GM18511 (cell line): ENCODE measurements at regions not wholly inside any gene's neighbourhood (a gene's known extent, or its start where the extent isn't known, plus 50 kb on each side); places are given as distances from the start of the nearest gene placed in this dataset.
"Not testable (repeated sequence)": the region's sequence is repeated elsewhere in the genome, so short reads cannot be mapped to it uniquely, and the experiment has no call there.

ENCODE experiments used
- ATAC-seq: cut with Tn5 transposase; IDR thresholded peaks from one replicate; pipeline ENCODE4 v1.9.1; 2021; ENCODE audit warnings: mild to moderate bottlenecking, moderate library complexity; ENCODE audit not compliant: unreplicated experiment

DNA sequence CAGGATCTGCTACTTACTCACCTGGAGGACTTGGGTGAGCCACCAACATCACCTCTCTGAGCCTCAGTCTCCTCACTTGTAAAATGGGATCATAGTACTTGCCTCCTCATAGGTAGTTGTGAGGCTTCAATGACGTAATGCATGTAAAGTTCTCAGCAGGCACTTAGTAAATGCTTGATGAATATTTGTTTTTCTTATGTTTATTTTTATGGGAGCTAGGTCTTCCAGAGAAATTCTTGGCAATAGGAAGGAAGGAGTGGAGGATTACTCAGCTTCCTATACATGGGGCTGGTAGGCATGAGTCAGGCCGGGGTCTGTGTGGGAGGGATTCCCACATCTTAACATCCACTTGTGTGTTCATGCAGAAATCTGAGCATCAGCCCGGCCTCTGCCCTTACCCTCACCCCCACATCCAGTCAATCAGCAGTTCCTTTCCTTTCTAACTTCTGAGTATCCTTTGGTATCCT, 95.4 kb upstream of the USP24 start:
- no peak for ATAC-seq

DNA sequence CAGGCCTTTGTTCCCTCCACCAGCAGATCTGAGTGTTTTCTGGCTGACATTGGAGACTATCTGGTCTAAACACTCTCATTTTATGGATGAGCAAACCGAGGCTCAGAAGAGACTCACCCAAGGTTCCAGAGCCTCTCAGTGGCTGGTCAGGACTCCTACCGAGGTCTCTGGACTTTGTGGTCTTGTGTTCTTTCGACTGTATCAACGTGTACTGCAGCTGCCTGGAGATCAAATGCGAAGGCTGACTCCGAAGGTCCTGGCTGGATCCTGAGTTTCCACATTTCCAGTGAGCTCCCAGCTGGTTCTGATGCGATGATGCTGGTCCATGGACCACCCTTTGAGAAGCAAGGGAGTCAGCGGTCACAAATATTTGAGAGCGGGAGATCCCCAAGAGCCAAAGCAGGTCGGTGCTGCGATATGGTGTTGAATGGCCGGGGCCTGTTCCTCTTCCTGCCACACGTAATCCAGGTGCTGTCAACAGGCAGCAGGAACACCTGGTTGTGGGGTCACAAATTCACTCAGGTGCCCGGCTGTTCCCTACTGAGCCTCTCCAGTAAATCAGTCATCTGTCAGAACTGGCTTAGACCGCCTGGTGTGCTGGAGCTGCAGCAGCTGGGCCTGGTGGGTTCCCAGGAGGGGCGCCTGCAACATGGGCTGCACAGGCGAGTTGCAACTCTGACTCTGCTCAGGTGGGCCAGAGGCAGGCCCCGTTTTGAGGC, 94.8 kb upstream of the USP24 start:
- ATAC-seq: no peak

DNA sequence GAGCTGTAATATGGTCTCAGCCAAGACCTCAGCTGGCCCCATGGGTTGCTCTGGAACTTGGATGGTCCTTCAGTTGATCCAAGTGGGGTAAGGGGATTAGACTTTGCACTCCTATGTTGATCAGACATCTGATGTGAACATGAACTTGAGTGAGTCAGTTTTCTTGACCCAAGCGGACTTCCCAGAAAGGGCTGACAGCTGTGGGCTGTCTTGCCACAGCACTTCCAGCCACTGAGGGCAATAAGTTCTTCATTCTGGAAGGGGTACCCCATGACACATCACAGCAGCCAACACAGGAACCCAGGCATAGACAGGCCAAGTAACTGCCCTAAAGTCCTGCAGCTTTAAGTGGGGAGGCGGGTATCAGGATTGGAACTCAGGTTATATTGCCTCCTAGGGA, 93.9 kb upstream of the USP24 start:
- ATAC-seq: no peak

DNA sequence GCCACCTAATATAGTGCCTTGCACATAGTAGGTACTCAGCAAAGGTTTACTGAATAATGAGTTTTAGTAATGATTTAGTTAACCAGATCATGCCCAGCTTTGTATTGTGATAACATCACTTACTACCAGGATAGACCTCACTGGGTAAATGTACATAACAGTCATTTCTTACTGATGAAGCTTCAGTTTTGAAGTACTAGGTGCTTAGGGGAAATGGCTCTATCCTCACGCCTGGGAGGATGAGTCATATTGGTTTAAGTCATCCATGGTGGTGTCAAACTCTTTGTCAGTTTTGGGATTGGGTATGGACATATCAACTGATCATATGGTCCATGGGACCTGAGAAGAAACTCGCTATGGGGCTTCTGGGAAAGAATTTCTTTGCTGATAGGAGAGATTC, 90.6 kb upstream of the USP24 start:
- ATAC-seq: no peak

DNA sequence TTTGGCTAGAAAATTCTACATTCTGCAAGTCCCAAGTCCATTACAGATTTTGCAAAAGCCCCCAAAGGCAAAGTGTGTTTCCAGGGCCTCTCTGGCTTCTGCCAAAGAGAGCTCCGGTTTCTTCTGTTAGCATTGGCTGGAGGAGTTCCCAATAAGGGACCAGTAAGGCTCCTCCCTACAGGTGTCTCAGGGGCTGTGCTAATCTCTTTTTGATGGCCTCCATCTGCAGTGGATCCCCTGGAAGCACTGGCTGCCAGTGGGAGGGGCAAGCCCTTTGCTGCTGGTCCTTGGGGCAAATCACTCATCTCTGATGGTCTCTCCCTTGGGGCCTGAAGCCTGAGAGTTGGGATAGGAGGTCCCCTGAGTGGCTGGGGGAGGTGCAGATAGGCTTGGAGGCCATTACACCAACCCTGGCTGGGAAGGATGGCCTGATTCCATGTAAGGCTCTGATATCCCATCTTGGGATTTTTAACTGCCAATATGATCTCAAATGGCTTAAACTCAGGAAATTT, 89.1 kb upstream of the USP24 start:
- no peak for ATAC-seq

DNA sequence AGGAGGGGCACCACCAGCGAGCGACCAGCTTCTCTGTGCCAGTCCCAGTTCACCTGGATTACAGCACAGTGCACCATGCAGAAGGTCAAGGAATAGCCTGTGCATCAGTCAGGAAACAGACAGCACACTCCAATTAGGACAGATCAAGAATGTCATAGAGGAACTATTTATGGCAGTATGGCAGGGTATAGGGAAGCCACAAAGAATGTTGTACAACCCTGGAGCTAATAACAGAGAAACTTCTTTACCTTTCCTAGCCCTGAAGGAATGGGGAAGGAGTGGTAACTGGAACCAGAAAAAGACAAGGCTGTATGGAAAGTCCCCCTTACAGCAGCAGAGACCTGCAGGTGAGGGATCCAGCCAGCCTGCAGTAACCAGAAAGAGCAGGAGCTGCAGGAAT, 87.8 kb upstream of the USP24 start:
- ATAC-seq: no peak

DNA sequence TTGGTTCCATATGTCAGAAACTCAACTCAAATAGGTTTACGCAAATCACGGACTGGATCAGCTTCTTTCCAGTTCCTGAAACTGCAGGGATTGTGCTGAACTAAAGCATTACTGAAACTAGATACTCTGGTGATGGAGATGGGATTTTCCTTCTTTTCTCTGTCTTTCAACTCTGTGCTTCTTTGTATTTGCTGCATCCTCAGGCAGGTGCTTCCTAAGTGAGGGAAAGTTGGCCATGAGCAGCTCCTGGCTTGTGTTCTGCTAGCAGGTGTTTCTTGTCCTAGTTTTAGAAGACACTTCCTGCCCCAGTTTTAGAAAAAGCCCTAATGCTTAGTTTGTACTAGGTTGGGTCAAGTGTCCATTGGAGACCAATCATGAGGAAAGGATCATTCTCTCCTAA, 86.7 kb upstream of the USP24 start:
- no peak for ATAC-seq

DNA sequence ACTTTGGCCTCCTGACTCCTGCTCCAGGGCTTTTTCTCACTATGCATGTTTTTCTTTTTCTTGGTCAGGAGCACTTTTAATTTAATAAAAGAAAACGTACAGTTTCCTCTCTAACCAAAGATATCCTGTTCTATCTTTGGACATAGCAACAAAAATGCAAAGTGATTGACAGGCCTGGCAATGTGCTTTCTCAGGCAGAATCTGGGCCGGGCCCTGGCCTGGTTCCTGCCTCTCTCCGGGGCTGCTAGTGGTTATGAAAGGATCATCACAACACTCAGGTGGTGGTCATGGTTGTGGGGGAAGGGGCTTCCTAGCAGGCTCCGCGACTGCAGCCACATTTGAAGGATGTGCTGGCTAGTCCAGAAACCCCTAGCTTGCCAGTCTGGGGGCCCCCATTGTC, 85.8 kb upstream of the USP24 start:
- no peak for ATAC-seq

DNA sequence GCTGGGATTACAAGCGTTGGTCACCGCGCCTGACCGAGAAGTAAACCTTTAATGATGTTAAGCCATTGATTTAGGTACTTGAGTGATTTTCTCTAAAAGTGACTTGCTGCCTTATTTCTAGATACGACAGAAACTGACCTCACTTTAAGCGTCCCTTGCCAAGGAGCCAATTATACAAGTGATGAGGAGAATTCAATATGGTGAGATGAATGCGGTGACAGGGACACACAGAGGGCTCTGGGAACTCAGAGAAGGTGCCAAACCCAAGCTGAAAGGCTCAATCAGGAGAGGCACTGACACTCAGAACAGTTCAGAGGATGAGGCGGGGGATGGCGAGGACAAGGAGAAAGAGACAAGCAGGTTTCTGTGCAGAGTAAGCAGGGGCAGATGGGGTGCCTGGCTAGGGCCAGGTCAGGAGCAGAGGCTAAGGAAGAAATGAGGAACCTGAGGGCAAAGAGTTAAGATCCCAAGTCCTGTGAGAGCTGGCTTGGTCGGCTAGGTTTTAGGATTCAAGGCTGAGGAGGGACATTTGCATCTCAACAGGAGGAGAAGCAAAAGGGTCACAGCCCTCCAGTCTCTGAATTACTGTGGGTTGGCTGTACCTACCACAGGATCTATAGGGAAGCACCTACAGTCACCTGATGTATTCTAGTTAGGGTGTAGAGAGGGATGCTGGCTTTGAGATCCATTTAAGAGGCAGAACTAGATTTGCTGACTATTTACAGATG, 83.2 kb upstream of the USP24 start:
- ATAC-seq: no peak

DNA sequence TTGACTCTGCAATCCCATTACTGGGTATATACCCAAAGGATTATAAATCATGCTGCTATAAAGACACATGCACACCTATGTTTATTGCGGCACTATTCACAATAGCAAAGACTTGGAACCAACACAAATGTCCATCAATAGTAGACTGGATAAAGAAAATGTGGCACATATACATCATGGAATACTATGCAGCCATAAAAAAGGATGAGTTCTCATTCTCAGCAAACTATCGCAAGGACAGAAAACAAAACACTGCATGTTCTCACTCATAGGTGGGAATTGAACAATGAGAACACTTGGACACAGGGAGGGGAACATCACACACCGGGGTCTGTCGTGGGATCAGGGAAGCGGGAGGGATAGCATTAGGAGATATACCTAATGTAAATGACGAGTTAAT, 81.1 kb upstream of the USP24 start:
- not testable (repeated sequence) for ATAC-seq

DNA sequence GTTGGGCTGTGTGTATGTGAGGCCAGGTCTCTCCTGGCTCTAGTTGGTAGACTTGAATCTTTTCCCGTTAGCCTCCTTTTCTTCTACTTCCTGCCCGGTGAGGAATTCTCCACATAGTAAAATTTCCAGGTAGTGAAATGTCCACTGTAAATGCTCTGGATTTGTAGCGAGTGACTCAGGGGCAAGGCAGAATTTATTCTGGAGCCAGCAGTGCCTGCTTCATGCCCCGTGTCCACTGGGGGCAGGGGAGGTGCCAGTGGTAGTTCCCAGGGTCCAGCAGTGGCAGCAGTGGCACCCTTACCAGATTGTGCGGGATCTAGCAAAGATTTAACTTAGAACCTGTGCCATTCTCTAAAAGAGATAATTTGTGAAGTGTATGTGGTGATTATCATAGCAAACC, 74.5 kb upstream of the USP24 start:
- no peak for ATAC-seq

DNA sequence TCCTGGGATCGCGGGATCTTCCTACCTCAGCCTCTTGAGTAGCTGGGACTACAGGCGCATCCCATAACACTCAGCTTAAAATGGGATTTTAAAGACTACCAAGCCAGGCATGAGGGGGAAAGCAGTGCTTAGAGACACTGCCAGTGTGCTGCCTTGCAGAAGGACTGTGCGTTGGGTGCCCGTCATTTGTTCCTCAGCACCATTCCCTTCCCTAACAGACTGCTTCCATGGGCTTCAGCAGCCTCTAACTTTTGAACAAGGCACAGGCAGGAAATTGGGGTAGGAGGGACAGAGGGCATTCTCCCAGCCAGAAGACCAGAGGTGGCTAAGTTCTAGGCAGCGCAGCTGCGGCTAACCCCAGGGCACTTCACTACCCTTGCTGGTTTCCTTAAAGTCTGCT, 73.9 kb upstream of the USP24 start:
- no peak for ATAC-seq

DNA sequence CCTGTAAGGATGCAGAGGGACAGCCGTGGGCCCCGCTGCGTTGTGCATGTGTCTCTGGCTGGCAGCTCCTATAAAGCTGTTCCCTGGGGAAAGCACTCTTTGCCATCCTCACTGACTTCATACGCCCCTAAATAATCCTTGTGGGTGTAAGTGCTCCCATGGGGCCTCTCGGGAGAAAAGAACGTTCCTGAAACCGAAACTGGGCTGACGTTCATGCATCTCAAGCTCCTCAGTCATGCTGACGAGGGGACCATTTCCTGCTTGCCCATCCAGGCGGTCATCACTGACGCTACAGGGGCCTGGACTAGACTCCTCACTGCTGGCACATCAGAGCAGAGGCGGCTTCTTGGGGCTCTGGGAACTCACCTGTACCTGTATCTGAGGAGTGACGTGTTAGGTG, 73.1 kb upstream of the USP24 start:
- ATAC-seq: peak; percentile 93

DNA sequence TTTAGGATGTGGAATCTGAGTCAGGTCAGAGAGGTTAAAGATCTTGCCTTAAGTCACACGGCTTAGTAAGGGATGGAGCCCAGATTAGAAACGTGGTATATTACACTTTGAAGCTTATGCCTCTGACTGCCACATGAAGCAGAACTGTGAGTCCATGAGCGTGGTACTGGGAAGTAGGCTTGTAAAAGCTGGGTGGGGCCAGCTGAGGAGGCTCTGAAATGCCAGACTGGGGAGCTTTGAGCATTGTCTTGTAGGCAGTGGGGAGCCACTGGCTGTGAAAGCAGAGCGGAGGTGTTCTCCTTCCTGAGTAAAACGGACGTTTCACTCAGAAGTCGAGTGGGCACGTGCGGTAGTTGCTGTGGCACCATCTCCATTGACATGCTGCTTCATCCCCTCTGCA, 72.6 kb upstream of the USP24 start:
- peak; percentile 37 for ATAC-seq

DNA sequence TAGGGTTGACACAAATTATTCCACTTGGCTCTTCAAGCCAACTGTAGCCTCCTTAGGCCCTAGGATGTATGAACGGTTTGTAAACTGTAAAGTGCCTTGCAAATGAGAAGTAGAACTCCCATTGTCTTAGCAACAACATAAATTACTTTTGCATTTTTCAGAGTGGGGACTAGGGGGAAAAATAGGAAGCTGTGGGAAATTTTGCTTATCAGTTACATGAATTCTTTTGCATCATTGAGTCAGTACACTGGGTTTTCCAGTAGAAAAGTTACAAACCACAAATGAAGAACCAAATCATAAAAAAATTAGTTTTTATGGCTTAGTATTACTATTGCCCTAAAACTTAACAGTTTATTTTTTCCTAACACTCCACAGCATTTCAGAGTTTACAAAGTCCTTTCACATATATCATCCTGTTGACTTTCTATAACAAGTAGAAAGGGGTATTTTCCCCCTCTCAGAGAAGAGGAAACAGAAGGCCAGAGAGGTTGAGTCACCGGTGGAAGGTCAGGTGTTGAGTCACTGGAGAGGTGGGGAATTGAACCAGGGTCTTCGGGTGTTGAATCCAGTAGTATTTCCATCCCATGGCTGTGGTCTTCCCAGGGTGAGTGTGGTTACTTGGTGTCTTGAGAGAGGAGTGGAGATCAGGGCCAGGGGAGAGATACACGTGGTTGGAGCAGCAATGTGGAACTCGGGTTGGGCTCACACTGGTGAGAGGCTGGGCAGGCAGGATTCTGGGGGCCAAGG, 71.9 kb upstream of the USP24 start:
- ATAC-seq: no peak

DNA sequence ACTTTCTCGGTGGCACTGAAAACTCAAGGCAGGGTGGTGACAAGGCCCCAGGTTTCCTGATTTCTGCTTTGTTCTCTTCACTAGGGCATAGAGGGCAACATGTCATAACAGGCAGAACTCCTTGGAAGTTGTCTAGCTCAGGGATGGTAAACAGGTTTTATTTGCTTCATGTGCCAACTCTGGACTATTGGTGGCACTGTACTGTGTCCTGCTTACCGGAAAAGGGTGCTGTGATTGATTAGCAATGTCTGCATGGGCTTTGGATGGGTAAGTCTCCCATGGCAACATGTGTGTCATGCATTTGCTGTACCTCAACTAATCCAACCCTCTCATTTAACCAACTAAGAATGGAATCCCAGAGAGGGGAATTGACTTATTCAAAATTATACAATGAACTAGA, 70.7 kb upstream of the USP24 start:
- ATAC-seq: no peak

DNA sequence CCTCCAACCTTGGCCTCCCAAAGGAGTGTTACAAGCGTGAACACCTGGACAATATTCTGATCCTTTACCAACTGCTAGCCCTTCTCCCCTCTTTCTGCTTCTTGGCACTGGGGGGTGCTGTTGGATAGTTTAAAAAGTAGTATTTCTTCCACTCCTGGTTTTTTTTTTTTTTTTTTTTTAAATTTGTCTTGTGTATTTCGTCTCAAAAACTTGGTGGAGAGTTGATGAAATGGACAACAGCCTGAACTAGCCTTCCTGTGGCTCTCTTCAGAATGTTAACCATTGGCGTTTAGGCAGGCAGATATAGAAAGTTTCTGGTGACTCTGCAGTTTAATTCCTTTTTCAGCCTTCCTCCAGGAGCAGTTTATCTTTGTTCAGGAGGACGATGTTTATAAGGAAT, 69.7 kb upstream of the USP24 start:
- no peak for ATAC-seq

DNA sequence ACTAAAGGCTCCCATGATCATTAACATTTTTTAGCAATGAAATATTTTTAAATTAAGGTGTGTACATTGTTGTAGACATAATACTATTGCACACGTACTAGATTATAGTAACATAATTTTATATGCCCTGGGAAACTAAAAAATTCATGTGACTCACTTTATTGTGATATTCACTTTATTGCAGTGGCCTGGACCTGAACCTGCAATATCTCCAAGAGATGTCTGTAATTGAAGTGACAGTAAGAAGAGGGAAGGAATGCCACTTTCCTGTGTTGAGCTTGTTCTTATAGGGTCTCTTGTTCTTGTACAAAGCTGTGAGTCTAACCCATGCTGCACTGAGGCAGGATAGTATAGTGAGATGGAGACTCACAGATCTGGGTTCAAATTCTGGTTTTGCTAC, 66.9 kb upstream of the USP24 start:
- no peak for ATAC-seq

DNA sequence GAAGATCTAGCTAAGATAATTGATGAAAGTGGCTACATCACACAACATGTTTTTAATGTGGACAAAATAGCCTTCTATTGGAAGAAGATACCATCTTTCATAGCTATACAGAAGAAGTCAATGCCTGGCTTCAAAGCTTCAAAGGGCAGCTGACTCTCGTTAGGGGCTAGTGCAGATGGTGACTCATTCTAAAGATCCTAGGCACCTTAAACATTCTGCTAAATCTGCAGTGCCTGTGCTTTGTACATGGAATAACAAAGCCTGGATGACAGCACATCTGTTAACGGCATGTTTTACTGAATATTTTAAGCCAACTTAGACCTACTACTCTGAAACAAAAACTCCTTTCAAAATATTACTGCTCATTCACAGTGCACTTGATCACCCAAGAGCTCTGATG, 65.6 kb upstream of the USP24 start:
- ATAC-seq: no peak

DNA sequence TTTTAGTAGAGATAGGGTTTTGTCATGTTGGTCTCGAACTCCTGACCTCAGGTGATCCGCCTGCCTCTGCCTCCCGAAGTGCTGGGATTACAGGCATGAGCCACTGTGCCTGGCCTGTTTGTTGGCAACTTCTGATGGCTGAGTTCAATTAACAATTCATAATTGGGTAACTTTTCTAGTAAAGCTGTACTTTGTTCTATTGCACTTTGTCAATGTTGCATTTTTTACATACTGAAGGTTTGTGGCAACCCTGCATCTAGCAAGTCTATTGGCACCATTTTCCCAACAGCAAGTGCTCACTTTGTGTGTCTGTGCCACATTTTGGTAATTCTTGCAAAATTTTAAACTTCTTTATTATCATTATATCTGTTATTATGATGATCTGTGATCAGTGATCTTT, 64.5 kb upstream of the USP24 start:
- ATAC-seq: no peak

DNA sequence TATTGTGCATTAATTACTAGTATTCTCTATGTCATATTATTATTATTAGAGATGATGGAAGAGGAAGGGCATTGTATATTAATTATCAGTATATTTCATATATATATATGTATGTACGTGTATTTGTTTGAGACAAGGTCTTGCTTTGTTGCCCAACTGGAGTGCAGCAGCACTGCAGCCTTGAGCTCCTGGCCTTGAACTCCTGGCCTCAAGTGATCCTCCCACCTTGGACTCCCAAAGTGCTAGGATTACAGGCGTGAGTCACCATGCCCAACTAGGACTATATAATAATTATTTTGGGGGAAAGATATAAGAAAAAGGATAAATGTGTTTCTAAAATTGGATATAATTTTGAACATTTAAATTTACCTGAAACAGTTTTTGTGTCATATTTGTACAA, 63.2 kb upstream of the USP24 start:
- ATAC-seq: no peak
